ENCODE measurements at regions not wholly inside any gene's neighbourhood (a gene's known extent, or its start where the extent isn't known, plus 50 kb on each side); places are given as distances from the start of the nearest gene placed in this dataset.

GRCh38 chr7:52009181-52009580 lies 692.6 kb upstream of the COBL start:
- TF ChIP-seq CTCF (IDR thresholded peaks at IDR 0.05; ENCODE audit: low read depth, low read length, poor library complexity, severe bottlenecking) (no peak), EZH2phosphoT487 (IDR thresholded peaks at IDR 0.05; ENCODE audit: borderline replicate concordance, low read length) (no peak)

Measured in DOHH2 (cell line).